HL-60 (cell line): ENCODE measurements at regions not wholly inside any gene's neighbourhood (a gene's known extent, or its start where the extent isn't known, plus 50 kb on each side); places are given as distances from the start of the nearest gene placed in this dataset.

Experiments used
- DNase-seq, 2 experiments: peaks; one replicate each; pipeline ENCODE4 v3.0.0-alpha.2; 2010 to 2020; ENCODE audit warnings: low read depth in 1 of 2, low spot score in 1 of 2
- H3K27ac ChIP-seq: fragments of 250-450 bp; sonication (Bioruptor Pico); replicated peaks from 2 replicates; pipeline ENCODE4 v1.5.1; 2020; ENCODE audit warnings: mild to moderate bottlenecking, moderate library complexity
- H3K27me3 ChIP-seq: fragments of 250-450 bp; sonication (Bioruptor Pico); 2 replicates; pipeline ENCODE4 v1.5.1; 2021; ENCODE audit warnings: mild to moderate bottlenecking, moderate library complexity; ENCODE audit not compliant: insufficient read depth, poor library complexity, severe bottlenecking
- H3K4me3 ChIP-seq: replicated peaks from 2 replicates; pipeline ENCODE4 v1.5.1; 2011; ENCODE audit warnings: mild to moderate bottlenecking, control low read depth, low read length; ENCODE audit not compliant: insufficient read depth
- CTCF ChIP-seq: IDR thresholded peaks from one replicate; pipeline ENCODE4 v1.5.1; 2011; ENCODE audit warnings: low read length, control low read depth, inconsistent platforms; ENCODE audit not compliant: insufficient read depth
- GABPA ChIP-seq: IDR thresholded peaks from 2 replicates; pipeline ENCODE4 v1.6.1; 2012; ENCODE audit warnings: low read depth
- POLR2AphosphoS5 ChIP-seq: IDR thresholded peaks from 2 replicates; pipeline ENCODE4 v1.6.1; 2012; ENCODE audit warnings: low read depth
- REST ChIP-seq: IDR thresholded peaks from 2 replicates; pipeline ENCODE4 v1.6.1; 2012; ENCODE audit warnings: low read depth; ENCODE audit not compliant: insufficient replicate concordance
- SPI1 ChIP-seq: IDR thresholded peaks from 2 replicates; pipeline ENCODE4 v1.6.1; 2012; ENCODE audit warnings: low read depth, mild to moderate bottlenecking, borderline replicate concordance

DNA sequence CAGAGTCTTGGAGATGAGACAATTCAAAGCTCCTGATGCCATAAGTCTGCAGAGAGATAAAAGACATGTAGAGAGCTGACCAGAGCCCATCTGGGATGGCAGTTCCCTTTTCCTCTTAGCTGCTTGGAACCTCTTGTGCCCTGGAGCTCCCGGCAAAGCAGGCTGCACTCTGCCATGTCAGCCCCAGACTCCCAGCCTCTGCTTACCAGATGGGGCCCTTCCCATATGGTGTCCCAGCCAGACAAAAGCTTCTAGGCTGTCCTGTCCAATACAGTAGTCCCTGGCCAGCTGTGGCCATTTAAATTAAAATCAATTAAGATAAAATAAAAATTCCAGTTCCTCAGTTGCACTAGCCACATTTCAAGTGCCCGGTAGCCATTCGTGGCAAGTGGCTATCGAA lies 303.9 kb downstream of the TTC6 start:
- DNase-seq, result no peak
- H3K4me3 ChIP-seq, result no peak overlapping the region
- TF ChIP-seq POLR2AphosphoS5 (no peak), GABPA (no peak), REST (no peak), SPI1 (no peak), CTCF (no peak)
- H3K27me3 ChIP-seq, result no peaks in the 10 kb centered on the region
- no peak overlapping the region for H3K27ac ChIP-seq

GRCh38 chr14:37900561-37900960 lies 305.1 kb downstream of the TTC6 start:
- no peak for TF ChIP-seq REST
- TF ChIP-seq GABPA, result no peak
- TF ChIP-seq POLR2AphosphoS5, result no peak
- TF ChIP-seq CTCF, result no peak
- H3K27ac ChIP-seq, result no peak overlapping the region
- DNase-seq, result no peak
- no peak overlapping the region for H3K4me3 ChIP-seq
- H3K27me3 ChIP-seq, result no peaks in the 10 kb centered on the region

DNA sequence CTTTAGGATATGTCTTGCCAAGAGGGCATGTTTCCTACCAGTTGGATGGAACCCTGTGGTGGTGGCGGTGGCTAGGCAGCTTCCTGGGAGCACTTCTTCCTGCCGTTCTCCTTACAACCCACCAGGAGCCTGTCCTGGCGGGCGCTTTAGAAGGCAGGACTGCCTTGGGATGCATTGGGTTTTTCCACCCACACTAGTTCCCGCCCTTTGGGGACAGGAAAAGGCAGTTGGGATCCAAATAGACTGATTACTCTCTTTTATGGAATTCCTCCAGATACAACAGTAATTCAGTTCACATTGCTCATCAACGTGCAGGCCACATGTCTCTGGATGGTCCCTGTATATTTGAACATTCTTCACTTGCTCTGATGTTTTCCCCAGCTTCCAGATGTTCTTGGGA lies 305.7 kb upstream of the SSTR1 start:
- no peak for TF ChIP-seq POLR2AphosphoS5
- no peak for TF ChIP-seq GABPA
- no peak for TF ChIP-seq CTCF
- no peak for TF ChIP-seq SPI1
- no peak for TF ChIP-seq REST
- H3K27me3 ChIP-seq, result no peaks in the 10 kb centered on the region
- no peak for DNase-seq
- no peak overlapping the region for H3K27ac ChIP-seq
- no peak overlapping the region for H3K4me3 ChIP-seq
